AG04450 (cell line): ENCODE measurements at regions not wholly inside any gene's neighbourhood (a gene's known extent, or its start where the extent isn't known, plus 50 kb on each side); places are given as distances from the start of the nearest gene placed in this dataset.
A peak's percentile ranks its signal among the peaks of the same experiment; 100 is the strongest.
"Not testable (repeated sequence)": the region's sequence is repeated elsewhere in the genome, so short reads cannot be mapped to it uniquely, and the experiment has no call there.

Source experiments
- CTCF ChIA-PET: fragments of 300-600, 350-600 bp; formaldehyde crosslinking; extraction: SDS; loops from one replicate; lab custom pipeline; 2022; ENCODE audit warnings: antibody characterized with exemption, inconsistent platforms; lab: Charles Lee
- POLR2A ChIA-PET: fragments of 350-600 bp; formaldehyde crosslinking; extraction: SDS; loops from one replicate; lab custom pipeline; 2021; ENCODE audit warnings: antibody characterized with exemption, inconsistent platforms; lab: Yijun Ruan, JAX
- DNase-seq: peaks from one replicate; pipeline ENCODE4 v3.0.0-alpha.2; 2011; ENCODE audit warnings: low read depth, low spot score
- H3K27ac ChIP-seq: one replicate; pipeline ENCODE4 v1.5.1; 2012; ENCODE audit warnings: low read depth, low read length, control low read depth
- H3K27me3 ChIP-seq: one replicate; pipeline ENCODE4 v1.6.0; 2012; ENCODE audit warnings: low read length; ENCODE audit not compliant: control insufficient read depth, insufficient read depth
- H3K4me3 ChIP-seq: 2 replicates; pipeline ENCODE4 v1.5.1; 2011; ENCODE audit warnings: mild to moderate bottlenecking, low read depth, low read length, control low read depth
- H3K9me3 ChIP-seq: 2 replicates; pipeline ENCODE4 v1.5.1; 2012; ENCODE audit warnings: low read length; ENCODE audit not compliant: control insufficient read depth, insufficient read depth
- TF ChIP-seq, protein P1 (sequence below): IDR thresholded peaks from 2 replicates; pipeline ENCODE4 v1.5.1; 2011; ENCODE audit warnings: low read depth, low read length, control low read depth, inconsistent platforms

DNA sequence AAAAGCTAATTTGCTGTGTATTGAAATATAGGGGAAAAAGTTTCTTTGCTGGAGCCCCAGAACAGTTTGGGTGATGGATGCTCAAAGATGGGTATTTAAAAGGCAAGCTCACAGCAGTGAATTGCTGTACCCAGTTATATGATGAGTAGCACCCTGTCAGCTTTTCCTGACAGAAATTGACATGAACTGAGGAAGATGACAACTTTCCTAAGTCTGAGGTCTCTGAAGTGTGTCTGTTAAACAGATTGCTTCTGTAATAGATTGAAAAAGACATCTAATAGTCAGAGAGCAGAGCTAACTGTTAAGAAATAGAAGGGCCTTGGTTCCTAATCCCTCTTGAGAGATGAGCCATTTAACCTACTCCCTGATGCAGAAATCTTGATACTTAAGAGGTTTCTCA lies 1278.0 kb upstream of the ALCAM start:
- TF ChIP-seq, protein P1, sequence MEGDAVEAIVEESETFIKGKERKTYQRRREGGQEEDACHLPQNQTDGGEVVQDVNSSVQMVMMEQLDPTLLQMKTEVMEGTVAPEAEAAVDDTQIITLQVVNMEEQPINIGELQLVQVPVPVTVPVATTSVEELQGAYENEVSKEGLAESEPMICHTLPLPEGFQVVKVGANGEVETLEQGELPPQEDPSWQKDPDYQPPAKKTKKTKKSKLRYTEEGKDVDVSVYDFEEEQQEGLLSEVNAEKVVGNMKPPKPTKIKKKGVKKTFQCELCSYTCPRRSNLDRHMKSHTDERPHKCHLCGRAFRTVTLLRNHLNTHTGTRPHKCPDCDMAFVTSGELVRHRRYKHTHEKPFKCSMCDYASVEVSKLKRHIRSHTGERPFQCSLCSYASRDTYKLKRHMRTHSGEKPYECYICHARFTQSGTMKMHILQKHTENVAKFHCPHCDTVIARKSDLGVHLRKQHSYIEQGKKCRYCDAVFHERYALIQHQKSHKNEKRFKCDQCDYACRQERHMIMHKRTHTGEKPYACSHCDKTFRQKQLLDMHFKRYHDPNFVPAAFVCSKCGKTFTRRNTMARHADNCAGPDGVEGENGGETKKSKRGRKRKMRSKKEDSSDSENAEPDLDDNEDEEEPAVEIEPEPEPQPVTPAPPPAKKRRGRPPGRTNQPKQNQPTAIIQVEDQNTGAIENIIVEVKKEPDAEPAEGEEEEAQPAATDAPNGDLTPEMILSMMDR: no peak
- ChIA-PET POLR2A (no interaction called here), CTCF (interaction anchor here (0.7 to 1.2 kb wide), 2 partner anchors 14 to 184 kb away, joined by 3 to 4 read pairs; no protein-coding TSS in a partner anchor)
- no peaks in the 10 kb centered on the region for H3K27me3 ChIP-seq
- H3K4me3 ChIP-seq: no peak overlapping the region
- no peaks in the 10 kb centered on the region for H3K9me3 ChIP-seq
- DNase-seq: no peak
- H3K27ac ChIP-seq: no peak overlapping the region

DNA sequence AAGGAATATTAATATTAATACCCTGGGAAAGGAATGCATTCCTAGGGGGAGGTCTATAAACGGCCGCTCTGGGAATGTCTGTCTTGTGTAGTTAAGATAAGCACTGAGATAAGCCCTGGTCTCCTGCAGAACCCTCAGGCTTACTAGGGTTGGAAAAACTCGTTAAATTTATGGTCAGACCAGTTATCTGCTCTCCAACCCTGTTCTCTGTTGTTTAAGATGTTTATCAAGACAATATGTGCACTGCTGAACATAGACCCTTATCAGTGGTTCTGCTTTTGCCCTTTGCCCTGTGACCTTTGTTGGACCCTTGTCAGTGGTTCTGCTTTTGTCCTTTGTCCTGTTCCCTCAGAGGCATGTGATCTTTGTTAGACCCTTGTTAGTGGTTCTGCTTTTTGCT lies 1276.7 kb upstream of the ALCAM start:
- H3K4me3 ChIP-seq, POLR2A ChIA-PET, H3K9me3 ChIP-seq, DNase-seq, H3K27ac ChIP-seq, CTCF ChIA-PET, H3K27me3 ChIP-seq: not testable (repeated sequence)

DNA sequence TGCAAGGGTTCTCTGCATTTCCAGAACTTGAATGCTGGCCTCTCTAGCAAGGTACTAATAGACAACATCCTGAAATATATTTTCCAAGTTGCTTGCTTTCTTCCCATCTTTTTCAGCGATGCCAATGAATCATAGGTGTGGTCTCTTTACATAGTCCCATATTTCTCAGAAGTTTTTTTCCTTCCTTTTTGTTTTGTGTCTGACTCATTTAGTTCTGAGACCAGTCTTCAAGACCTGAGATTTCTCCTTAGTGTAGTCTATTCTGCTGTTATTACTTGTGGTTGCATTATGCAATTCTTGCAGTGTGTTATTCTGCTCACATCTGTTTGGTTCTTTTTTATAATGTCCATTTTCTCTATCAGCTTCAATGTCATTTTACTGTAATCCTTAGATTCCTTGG lies 1265.0 kb upstream of the ALCAM start:
- Histone ChIP-seq H3K4me3 (no peak overlapping the region), H3K27ac (no peak overlapping the region), H3K27me3 (no peaks in the 10 kb centered on the region), H3K9me3 (no peaks in the 10 kb centered on the region; the same call in 1 of the 2 replicates)
- no peak for DNase-seq
- TF ChIP-seq, protein P1: no peak
- ChIA-PET CTCF (interaction anchor here (0.6 to 1.8 kb wide), 6 partner anchors 9 to 1415 kb away, joined by 3 to 4 read pairs (median 3); no protein-coding TSS in a partner anchor), POLR2A (no interaction called here)

DNA sequence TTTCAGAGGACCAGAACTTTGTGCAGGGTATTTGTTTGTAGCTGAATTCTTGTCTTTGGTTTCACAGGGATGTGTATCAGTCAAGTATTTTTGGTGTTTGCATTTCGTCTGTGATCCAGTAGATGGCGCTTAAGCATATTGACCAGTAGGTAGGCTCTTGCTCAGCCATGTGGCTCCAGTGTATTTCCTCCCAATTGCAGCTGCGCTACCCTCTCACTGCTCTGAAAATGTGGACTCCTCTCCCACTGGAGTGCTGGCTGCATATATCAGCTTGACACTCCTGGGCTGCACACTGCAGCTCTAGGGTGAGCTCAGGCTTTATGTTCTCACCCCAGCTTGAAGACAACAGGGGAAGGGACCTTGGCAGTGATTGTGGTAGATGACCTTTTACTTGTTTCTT lies 1264.3 kb upstream of the ALCAM start:
- H3K27ac ChIP-seq: no peak overlapping the region
- POLR2A ChIA-PET: no interaction called here
- DNase-seq: peak; percentile 8
- no peaks in the 10 kb centered on the region; the same call in 1 of the 2 replicates for H3K9me3 ChIP-seq
- CTCF ChIA-PET: interaction anchor here (0.6 to 1.8 kb wide), 6 partner anchors 10 to 1414 kb away, joined by 3 to 4 read pairs (median 3); no protein-coding TSS in a partner anchor
- TF ChIP-seq, protein P1: peak; percentile 65
- H3K4me3 ChIP-seq: no peak overlapping the region
- H3K27me3 ChIP-seq: no peaks in the 10 kb centered on the region

DNA sequence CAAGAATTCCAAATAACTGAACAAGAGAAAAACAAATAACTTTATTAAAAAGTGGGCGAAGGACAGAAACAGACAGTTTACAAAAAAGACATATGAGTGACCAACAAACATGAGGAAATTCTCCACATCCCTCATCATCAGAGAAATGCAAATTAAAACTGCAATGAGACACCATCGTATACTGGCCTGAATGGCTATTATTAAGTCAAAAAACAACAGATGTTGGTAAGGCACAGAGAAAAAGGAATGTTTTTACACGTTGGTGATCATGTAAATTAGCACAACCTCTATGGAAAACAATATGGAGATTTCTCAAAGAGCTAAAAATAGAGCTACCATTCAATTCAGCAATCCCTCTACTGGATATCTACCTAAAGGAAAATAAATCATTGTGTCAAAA lies 1260.4 kb upstream of the ALCAM start:
- H3K27me3 ChIP-seq: no peaks in the 10 kb centered on the region
- H3K4me3 ChIP-seq: no peak overlapping the region
- H3K9me3 ChIP-seq: no peaks in the 10 kb centered on the region
- H3K27ac ChIP-seq: no peak overlapping the region
- POLR2A ChIA-PET: no interaction called here
- no peak for DNase-seq
- TF ChIP-seq, protein P1: no peak
- CTCF ChIA-PET: interaction anchor here (0.7 kb wide), 1 partner anchor 1080 kb away, joined by 3 read pairs; no protein-coding TSS in a partner anchor
